ENCODE measurements at regions not wholly inside any gene's neighbourhood (a gene's known extent, or its start where the extent isn't known, plus 50 kb on each side); places are given as distances from the start of the nearest gene placed in this dataset.

- TF ChIP-seq FOXA1 (IDR thresholded peaks at IDR 0.05) (no peak), JUND (IDR thresholded peaks at IDR 0.05) (no peak), HNF4G (IDR thresholded peaks at IDR 0.05) (no peak), FOXA2 (IDR thresholded peaks at IDR 0.05) (no peak), MAX (IDR thresholded peaks at IDR 0.05) (no peak), ATF3 (IDR thresholded peaks at IDR 0.05) (no peak), RXRA (IDR thresholded peaks at IDR 0.05) (no peak), YY1 (IDR thresholded peaks at IDR 0.05) (no peak), TAF1 (conservative IDR thresholded peaks at IDR 0.05) (no peak), GABPA (IDR thresholded peaks at IDR 0.05 in 1 of 2, conservative IDR thresholded peaks at IDR 0.05 in 1 of 2) (no peak), SP1 (IDR thresholded peaks at IDR 0.05) (no peak), NR2F2 (IDR thresholded peaks at IDR 0.05) (no peak)
Measured at GRCh38 chr3:181952221-181952620, 240.5 kb downstream of the SOX2 start (continued).

GRCh38 chr3:181952929-181953328 lies 241.2 kb downstream of the SOX2 start:
- Histone ChIP-seq H3K27ac (ENCODE audit: low read depth in 1 of 2, low read length in 2 of 2) (no peak overlapping the region), H3K4me3 (ENCODE audit: low read depth in 1 of 3, low read length in 3 of 3) (no peak overlapping the region), H3K36me3 (ENCODE audit: control insufficient read depth in 4 of 4, insufficient read depth in 3 of 4, low read depth in 1 of 4, low read length in 3 of 4) (no peaks in the 10 kb centered on the region), H3K4me1 (ENCODE audit: control insufficient read depth in 4 of 4, insufficient read depth in 4 of 4, low read length in 3 of 4) (no peaks in the 10 kb centered on the region), H3K27me3 (ENCODE audit: control insufficient read depth in 4 of 4, insufficient read depth in 4 of 4, low read length in 3 of 4) (no peaks in the 10 kb centered on the region), H3K9me3 (ENCODE audit: control insufficient read depth in 4 of 4, low read length in 3 of 4) (no peaks in the 10 kb centered on the region), H3K9ac (ENCODE audit: low read depth in 1 of 2, low read length in 2 of 2) (no peak overlapping the region)
- TF ChIP-seq ATF3 (IDR thresholded peaks at IDR 0.05) (no peak), MAX (IDR thresholded peaks at IDR 0.05) (no peak), FOXA2 (IDR thresholded peaks at IDR 0.05) (no peak), GABPA (IDR thresholded peaks at IDR 0.05 in 1 of 2, conservative IDR thresholded peaks at IDR 0.05 in 1 of 2) (no peak), HNF4G (IDR thresholded peaks at IDR 0.05) (no peak), FOXA1 (IDR thresholded peaks at IDR 0.05) (no peak), REST (IDR thresholded peaks at IDR 0.05) (no peak), CTCF (IDR thresholded peaks at IDR 0.05; ENCODE audit: low read depth, low read length, missing input control) (no peak), EGR1 (IDR thresholded peaks at IDR 0.05; ENCODE audit: low read depth in 2 of 2) (no peak), JUND (IDR thresholded peaks at IDR 0.05) (no peak), RXRA (IDR thresholded peaks at IDR 0.05) (no peak), TAF1 (conservative IDR thresholded peaks at IDR 0.05) (no peak), SP1 (IDR thresholded peaks at IDR 0.05) (no peak), HNF4A (conservative IDR thresholded peaks at IDR 0.05) (no peak)
- 70% methylated on average over 4 of the region's 4 CpGs for WGBS
- no peak for DNase-seq (ENCODE audit: low spot score)
